ENCODE measurements at regions not wholly inside any gene's neighbourhood (a gene's known extent, or its start where the extent isn't known, plus 50 kb on each side); places are given as distances from the start of the nearest gene placed in this dataset.
"Not testable (repeated sequence)": the region's sequence is repeated elsewhere in the genome, so short reads cannot be mapped to it uniquely, and the experiment has no call there.

- no peak for DNase-seq
Measured at GRCh38 chr14:106538201-106538600, 1011.8 kb downstream of the TMEM121 start.

- DNase-seq = no peak
Measured at GRCh38 chr14:106547735-106548434, 1021.5 kb downstream of the TMEM121 start.

GRCh38 chr14:106549064-106549463 is 1022.7 kb downstream of the TMEM121 start:
- no peak for DNase-seq

GRCh38 chr14:106551265-106551664 is 1024.9 kb downstream of the TMEM121 start:
- DNase-seq = no peak

- not testable (repeated sequence) for DNase-seq
Measured at GRCh38 chr14:106556211-106556610, 1029.8 kb downstream of the TMEM121 start.

- DNase-seq = no peak
Measured at GRCh38 chr14:106556665-106557289, 1030.4 kb downstream of the TMEM121 start.

GRCh38 chr14:106562451-106562850 is 1036.1 kb downstream of the TMEM121 start:
- DNase-seq = no peak

GRCh38 chr14:106564058-106564643 is 1037.8 kb downstream of the TMEM121 start:
- no peak for DNase-seq

- no peak for DNase-seq
Measured at GRCh38 chr14:106578481-106578880, 1052.1 kb downstream of the TMEM121 start.

GRCh38 chr14:106579084-106579483 is 1052.7 kb downstream of the TMEM121 start:
- no peak for DNase-seq

GRCh38 chr14:106585692-106586091 is 1059.3 kb downstream of the TMEM121 start:
- DNase-seq = no peak

GRCh38 chr14:106586098-106586704 is 1059.8 kb downstream of the TMEM121 start:
- DNase-seq = no peak

- not testable (repeated sequence) for DNase-seq
Measured at GRCh38 chr14:106591539-106591938, 1065.2 kb downstream of the TMEM121 start.

- not testable (repeated sequence) for DNase-seq
Measured at GRCh38 chr14:106592115-106592852, 1065.9 kb downstream of the TMEM121 start.

- no peak for DNase-seq
Measured at GRCh38 chr14:106599209-106599608, 1072.8 kb downstream of the TMEM121 start.

GRCh38 chr14:106605548-106606448 is 1079.4 kb downstream of the TMEM121 start:
- no peak for DNase-seq

GRCh38 chr14:106606936-106607335 is 1080.6 kb downstream of the TMEM121 start:
- no peak for DNase-seq

- no peak for DNase-seq
Measured at GRCh38 chr14:106610691-106611090, 1084.3 kb downstream of the TMEM121 start.

GRCh38 chr14:106613256-106613655 is 1086.9 kb downstream of the TMEM121 start:
- DNase-seq = no peak

- not testable (repeated sequence) for DNase-seq
Measured at GRCh38 chr14:106618471-106618951, 1092.1 kb downstream of the TMEM121 start.

GRCh38 chr14:106619606-106620005 is 1093.2 kb downstream of the TMEM121 start:
- no peak for DNase-seq

- DNase-seq = no peak
Measured at GRCh38 chr14:106620368-106620767, 1094.0 kb downstream of the TMEM121 start.
